ENCODE measurements at regions not wholly inside any gene's neighbourhood (a gene's known extent, or its start where the extent isn't known, plus 50 kb on each side); places are given as distances from the start of the nearest gene placed in this dataset.
"Not testable (repeated sequence)": the region's sequence is repeated elsewhere in the genome, so short reads cannot be mapped to it uniquely, and the experiment has no call there.

DNA sequence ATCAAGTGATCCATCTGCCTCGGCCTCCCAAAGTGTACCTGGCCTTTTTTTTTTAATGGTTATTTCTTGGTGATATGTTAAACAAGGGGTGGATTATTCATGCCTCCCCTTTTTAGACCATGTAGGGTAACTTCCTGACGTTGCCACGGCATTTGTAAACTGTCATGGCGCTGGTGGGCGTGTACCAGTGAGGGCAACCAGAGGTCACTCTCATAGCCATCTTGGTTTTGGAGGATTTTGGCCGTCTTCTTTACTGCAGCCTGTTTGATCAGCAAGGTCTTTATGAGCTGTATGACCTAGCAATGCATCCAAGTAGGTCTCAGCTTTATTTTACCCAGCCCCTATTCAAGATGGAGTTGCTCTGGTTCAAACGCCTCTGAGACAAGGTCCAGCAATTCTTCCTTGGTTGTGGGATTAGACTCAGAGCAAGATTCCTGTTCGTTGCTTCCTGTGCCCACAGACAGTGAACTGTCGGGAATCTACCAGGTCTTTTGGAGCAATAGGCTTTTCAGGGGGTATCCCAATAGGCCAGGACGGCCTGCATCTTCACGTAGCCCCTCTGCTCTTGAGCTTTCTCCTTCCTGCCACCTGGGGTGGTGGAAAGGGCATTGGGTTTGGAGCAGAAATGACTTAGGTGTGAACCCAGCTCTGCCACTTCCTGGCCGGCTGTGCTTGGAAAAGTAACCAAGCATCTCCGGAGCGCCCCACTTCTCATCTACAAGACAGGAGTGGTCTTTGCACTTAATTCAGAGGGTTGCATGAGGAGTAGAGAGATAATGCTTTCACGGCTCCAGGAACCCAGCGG, 52.9 kb upstream of the SEC14L1 start:
- no peak for DNase-seq

DNA sequence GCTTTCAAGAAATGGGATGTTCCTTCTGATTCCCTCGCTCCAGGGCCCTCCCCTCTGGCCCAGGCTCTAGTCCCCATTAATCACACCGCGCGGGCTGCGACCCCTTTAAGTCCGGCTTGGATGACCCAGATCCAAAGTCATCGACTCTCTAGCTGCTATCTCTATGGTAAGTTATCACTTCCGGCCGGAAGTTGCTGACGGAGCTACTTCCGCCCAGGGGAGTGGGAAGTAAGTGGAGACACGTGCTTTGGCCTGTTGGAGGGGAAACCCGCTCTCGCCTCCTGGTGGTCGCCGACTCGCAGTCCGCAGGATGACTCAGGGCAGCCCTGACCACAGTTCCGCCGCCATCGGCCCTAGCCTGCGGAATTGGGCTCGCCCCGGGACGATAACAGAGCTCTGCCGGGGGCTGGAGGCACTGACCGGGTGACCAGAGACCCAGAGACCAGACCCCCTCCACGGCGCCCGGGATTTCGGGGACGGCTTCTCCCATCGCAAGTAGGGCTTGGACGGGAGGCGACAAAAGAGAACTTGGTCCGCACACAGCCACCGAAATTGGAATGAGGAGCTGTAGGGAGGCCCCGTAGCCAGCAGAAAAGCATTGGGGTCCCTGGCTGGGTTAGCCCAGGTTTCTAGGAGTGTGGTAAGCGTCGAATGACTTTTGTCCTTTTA, 52.2 kb upstream of the SEC14L1 start:
- peak; percentile 98 for DNase-seq

DNA sequence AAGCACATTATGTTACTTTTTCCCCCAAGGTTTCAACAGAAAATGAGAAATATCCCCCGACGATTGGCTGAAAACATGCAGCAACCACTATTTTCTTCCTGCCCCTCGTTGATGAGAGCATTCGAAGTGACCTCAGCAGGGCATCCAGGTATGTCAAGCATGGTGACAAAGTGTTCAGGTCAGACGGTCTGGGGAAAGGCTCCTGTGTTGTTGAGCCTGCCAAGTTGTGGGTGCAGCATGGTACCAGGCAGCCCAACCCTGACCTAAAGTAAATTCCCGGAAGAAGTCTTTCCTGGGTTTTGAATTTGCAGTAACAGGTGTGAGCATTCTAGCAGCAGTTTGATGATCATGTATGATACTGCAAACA, 51.7 kb upstream of the SEC14L1 start:
- no peak for DNase-seq

DNA sequence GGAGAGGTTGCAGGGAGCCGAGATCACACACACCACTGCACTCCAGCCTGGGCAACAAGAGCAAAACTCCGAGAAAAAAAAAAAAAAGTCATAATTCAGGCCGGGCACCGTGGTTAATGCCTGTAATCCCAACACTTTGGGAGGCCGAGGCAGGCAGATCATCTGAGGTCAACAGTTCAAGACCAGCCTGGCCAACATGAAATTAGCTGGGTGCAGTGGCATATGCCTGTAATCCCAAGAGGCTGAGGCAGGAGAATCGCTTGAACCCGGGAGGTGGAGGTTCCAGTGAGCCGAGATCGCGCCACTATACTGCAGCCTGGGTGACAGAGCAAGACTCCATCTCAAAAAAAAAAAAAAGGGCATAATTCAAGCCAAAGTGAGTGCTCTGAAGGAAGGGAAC, 50.8 kb upstream of the SEC14L1 start:
- DNase-seq, result not testable (repeated sequence)

DNA sequence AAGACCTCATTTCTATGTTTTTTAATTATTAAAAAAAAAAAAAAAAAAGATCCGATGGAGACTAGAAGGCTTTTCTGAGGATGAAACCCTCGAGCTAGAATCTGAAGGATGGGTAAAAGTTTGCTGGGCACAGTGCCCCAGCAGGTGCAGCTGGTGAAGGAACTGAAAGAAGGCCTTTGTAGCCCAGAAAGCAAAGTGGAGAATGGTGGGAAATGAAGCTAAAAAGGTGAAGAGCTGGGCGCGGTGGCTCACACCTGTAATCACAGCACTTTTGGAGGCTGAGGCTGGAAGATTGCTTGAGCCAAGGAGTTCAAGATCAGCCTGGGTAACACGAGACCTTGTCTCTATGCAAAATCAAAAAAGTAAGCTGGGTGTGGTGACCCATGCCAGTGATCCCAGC, 50.3 kb upstream of the SEC14L1 start:
- DNase-seq, result no peak

All from fibroblast of skin of right biceps (primary cell).